DND-41 (cell line): ENCODE measurements at regions not wholly inside any gene's neighbourhood (a gene's known extent, or its start where the extent isn't known, plus 50 kb on each side); places are given as distances from the start of the nearest gene placed in this dataset.

Source experiments
- ATAC-seq: fragments of 200-7000 bp; cut with Tn5 transposase; 3 replicates; pipeline ENCODE4 v1.9.1; 2021; ENCODE audit warnings: low read depth; ENCODE audit not compliant: insufficient read depth
- DNase-seq: peaks from one replicate; pipeline ENCODE4 v3.0.0-alpha.2; 2020
- H2AFZ ChIP-seq: 2 replicates; pipeline ENCODE4 v1.6.0; 2012; ENCODE audit warnings: low read depth, low read length
- H3K27ac ChIP-seq: 2 replicates; pipeline ENCODE4 v1.5.1; 2012; ENCODE audit warnings: low read length, inconsistent platforms
- H3K27me3 ChIP-seq: fragments of 200-600 bp; sonication (generic); 2 replicates; pipeline ENCODE4 v1.6.0; 2012; ENCODE audit warnings: low read length, mild to moderate bottlenecking, inconsistent platforms; ENCODE audit not compliant: insufficient read depth, poor library complexity
- H3K36me3 ChIP-seq: 2 replicates; pipeline ENCODE4 v1.5.1; 2012; ENCODE audit warnings: low read length, inconsistent platforms; ENCODE audit not compliant: insufficient read depth
- H3K4me1 ChIP-seq: 2 replicates; pipeline ENCODE4 v1.5.1; 2012; ENCODE audit warnings: mild to moderate bottlenecking, low read length; ENCODE audit not compliant: insufficient read depth
- H3K4me2 ChIP-seq: 2 replicates; pipeline ENCODE4 v1.6.0; 2012; ENCODE audit warnings: mild to moderate bottlenecking, moderate library complexity, low read length, inconsistent platforms; ENCODE audit not compliant: insufficient read depth
- H3K4me3 ChIP-seq, 2 experiments: fragments of 200-600 bp in 1 of 2; shearing (Covaris generic) in 1 of 2; 2 replicates each; pipeline ENCODE4 v1.5.1; 2012 to 2016; ENCODE audit warnings: inconsistent platforms in 2 of 2, low read length in 2 of 2, mild to moderate bottlenecking in 2 of 2, low read depth in 1 of 2, moderate library complexity in 1 of 2
- H3K79me2 ChIP-seq: 2 replicates; pipeline ENCODE4 v1.6.0; 2012; ENCODE audit warnings: low read length, inconsistent platforms; ENCODE audit not compliant: insufficient read depth
- H3K9ac ChIP-seq: 2 replicates; pipeline ENCODE4 v1.6.0; 2012; ENCODE audit warnings: low read depth, mild to moderate bottlenecking, inconsistent platforms, low read length, moderate library complexity
- H3K9me3 ChIP-seq: 2 replicates; pipeline ENCODE4 v1.5.1; 2012; ENCODE audit warnings: low read length, moderate library complexity, mild to moderate bottlenecking, inconsistent platforms; ENCODE audit not compliant: insufficient read depth, severe bottlenecking
- H4K20me1 ChIP-seq: 2 replicates; pipeline ENCODE4 v1.6.0; 2012; ENCODE audit warnings: low read length; ENCODE audit not compliant: insufficient read depth
- CTCF ChIP-seq: IDR thresholded peaks from 2 replicates; pipeline ENCODE4 v1.5.1; 2012; ENCODE audit warnings: borderline replicate concordance, low read length, moderate library complexity, mild to moderate bottlenecking; ENCODE audit not compliant: poor library complexity, severe bottlenecking; ENCODE audit errors: extremely low read depth
- EZH2 ChIP-seq: IDR thresholded peaks from 3 replicates; pipeline ENCODE4 v1.6.1; 2012; ENCODE audit warnings: borderline replicate concordance, low read depth, mild to moderate bottlenecking, moderate library complexity, low read length, inconsistent platforms; ENCODE audit not compliant: severe bottlenecking

- ATAC-seq (peak; percentile 80), DNase-seq (peak; percentile 17)
- H4K20me1 ChIP-seq: no peaks in the 10 kb centered on the region
- peaks cover 34% of the 10 kb centered on the region for H3K9me3 ChIP-seq
- H3K27me3 ChIP-seq: no peaks in the 10 kb centered on the region
- H3K79me2 ChIP-seq: no peaks in the 10 kb centered on the region
- H3K27ac ChIP-seq: no peak overlapping the region
- H3K9ac ChIP-seq: no peak overlapping the region
- no peak overlapping the region for H3K4me2 ChIP-seq
- H2AFZ ChIP-seq: no peak overlapping the region
- no peaks in the 10 kb centered on the region for H3K4me1 ChIP-seq
- peak; percentile 55 for TF ChIP-seq CTCF
- TF ChIP-seq EZH2: no peak
- H3K36me3 ChIP-seq: no peaks in the 10 kb centered on the region
- no peak overlapping the region for H3K4me3 ChIP-seq
Observed at GRCh38 chr11:88231894-88232482, 56.7 kb upstream of the RAB38 start.

DNA sequence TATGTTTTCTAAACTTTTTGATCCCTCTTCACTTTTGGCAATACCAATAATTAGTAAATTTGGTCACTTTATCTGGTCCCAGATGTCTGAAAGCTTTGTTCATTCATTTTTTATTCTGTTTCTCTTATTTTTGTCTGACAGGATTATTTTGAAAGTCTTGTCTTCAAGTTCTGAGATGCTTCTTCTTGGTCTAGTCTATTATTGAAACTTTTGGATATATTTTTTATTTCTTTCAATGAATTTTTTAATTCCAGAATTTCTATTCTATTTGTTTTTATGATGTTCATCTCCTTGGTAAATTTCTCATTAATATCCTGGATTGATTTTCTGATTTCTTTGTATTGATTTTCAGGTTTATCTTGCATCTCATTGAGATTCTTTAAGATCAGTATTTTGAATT, 54.1 kb upstream of the RAB38 start:
- no peak overlapping the region for H3K27ac ChIP-seq
- H3K36me3 ChIP-seq: no peaks in the 10 kb centered on the region
- H3K4me1 ChIP-seq: no peaks in the 10 kb centered on the region
- TF ChIP-seq CTCF (no peak), EZH2 (no peak)
- no peak overlapping the region for H3K9ac ChIP-seq
- no peaks in the 10 kb centered on the region for H3K79me2 ChIP-seq
- no peak overlapping the region for H3K4me3 ChIP-seq
- H3K9me3 ChIP-seq: peaks cover 40% of the 10 kb centered on the region
- no peak overlapping the region for H2AFZ ChIP-seq
- no peaks in the 10 kb centered on the region for H4K20me1 ChIP-seq
- no peak for DNase-seq
- H3K4me2 ChIP-seq: no peak overlapping the region
- no peak for ATAC-seq
- H3K27me3 ChIP-seq: no peaks in the 10 kb centered on the region
